ENCODE measurements at regions not wholly inside any gene's neighbourhood (a gene's known extent, or its start where the extent isn't known, plus 50 kb on each side); places are given as distances from the start of the nearest gene placed in this dataset.

GRCh38 chr22:19607192-19608002, 83.2 kb upstream of the CLDN5 start:
- no TSS peak for BruUV-seq (replicated peaks)

GRCh38 chr22:19608003-19608690, 83.9 kb upstream of the CLDN5 start:
- Histone ChIP-seq H3K9me2 (ENCODE audit: insufficient read depth) (no peaks in the 10 kb centered on the region), H3K79me2 (ENCODE audit: insufficient read depth, low read length) (no peaks in the 10 kb centered on the region), H2AFZ (ENCODE audit: low read depth, low read length, poor library complexity, severe bottlenecking) (no peak overlapping the region), H3K9me3 (ENCODE audit: control insufficient read depth in 1 of 2, insufficient read depth in 1 of 2, low read depth in 1 of 2, low read length in 2 of 2) (no peaks in the 10 kb centered on the region), H3K9ac (ENCODE audit: low read length) (no peak overlapping the region), H3K4me1 (ENCODE audit: control insufficient read depth in 1 of 2, insufficient read depth in 2 of 2, low read length in 2 of 2) (no peaks in the 10 kb centered on the region), H3K27ac (ENCODE audit: low read depth, low read length) (no peak overlapping the region), H3K4me3 (replicated peaks in 1 of 2; ENCODE audit: low read depth in 1 of 2, low read length in 2 of 2) (no peak overlapping the region), H3K4me2 (ENCODE audit: low read length) (no peak overlapping the region), H3K27me3 (ENCODE audit: insufficient read depth, low read length) (no peaks in the 10 kb centered on the region), H3K36me3 (ENCODE audit: control insufficient read depth in 1 of 2, insufficient read depth in 2 of 2, low read length in 2 of 2) (no peaks in the 10 kb centered on the region), H4K20me1 (ENCODE audit: insufficient read depth) (no peaks in the 10 kb centered on the region)
- ChIA-PET CTCF (interaction anchor here (1.2 kb wide), 1 partner anchor 22 kb away, joined by 3 read pairs; no protein-coding TSS in a partner anchor), POLR2A (no interaction called here), RAD21 (ENCODE audit: low non-redundant PET in 1 of 2, low total read pairs in 2 of 2, uncharacterized antibody in 2 of 2, unreplicated experiment in 2 of 2) (no interaction called here)
- DNase-seq (ENCODE audit: low read depth, low spot score) (no peak), ATAC-seq (no peak)
- intact Hi-C loops (cut with micrococcal nuclease) = no loop called here
- BruUV-seq (replicated peaks) = no TSS peak
- TF ChIP-seq SP1 (IDR thresholded peaks at IDR 0.05; ENCODE audit: low read depth) = no peak
- no peak for TF ChIP-seq TCF7L2 (IDR thresholded peaks at IDR 0.05; ENCODE audit: borderline replicate concordance, extremely low read depth, insufficient read depth, insufficient read length)
- TF ChIP-seq POLR2A (IDR thresholded peaks at IDR 0.05; ENCODE audit: borderline replicate concordance, extremely low read depth, insufficient read depth, insufficient read length) = no peak
- no peak for TF ChIP-seq EZH2 (IDR thresholded peaks at IDR 0.05)
- TF ChIP-seq SRF (IDR thresholded peaks at IDR 0.05; ENCODE audit: low read depth) = no peak
- no peak for TF ChIP-seq CEBPB (IDR thresholded peaks at IDR 0.05; ENCODE audit: low read depth)
- TF ChIP-seq, protein P1, sequence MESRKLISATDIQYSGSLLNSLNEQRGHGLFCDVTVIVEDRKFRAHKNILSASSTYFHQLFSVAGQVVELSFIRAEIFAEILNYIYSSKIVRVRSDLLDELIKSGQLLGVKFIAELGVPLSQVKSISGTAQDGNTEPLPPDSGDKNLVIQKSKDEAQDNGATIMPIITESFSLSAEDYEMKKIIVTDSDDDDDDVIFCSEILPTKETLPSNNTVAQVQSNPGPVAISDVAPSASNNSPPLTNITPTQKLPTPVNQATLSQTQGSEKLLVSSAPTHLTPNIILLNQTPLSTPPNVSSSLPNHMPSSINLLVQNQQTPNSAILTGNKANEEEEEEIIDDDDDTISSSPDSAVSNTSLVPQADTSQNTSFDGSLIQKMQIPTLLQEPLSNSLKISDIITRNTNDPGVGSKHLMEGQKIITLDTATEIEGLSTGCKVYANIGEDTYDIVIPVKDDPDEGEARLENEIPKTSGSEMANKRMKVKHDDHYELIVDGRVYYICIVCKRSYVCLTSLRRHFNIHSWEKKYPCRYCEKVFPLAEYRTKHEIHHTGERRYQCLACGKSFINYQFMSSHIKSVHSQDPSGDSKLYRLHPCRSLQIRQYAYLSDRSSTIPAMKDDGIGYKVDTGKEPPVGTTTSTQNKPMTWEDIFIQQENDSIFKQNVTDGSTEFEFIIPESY (IDR thresholded peaks at IDR 0.05; ENCODE audit: extremely low read depth, insufficient replicate concordance, low read length) = no peak
- no peak for TF ChIP-seq ZNF274 (IDR thresholded peaks at IDR 0.05; ENCODE audit: low read depth, low read length)
- no peak for TF ChIP-seq MAX (IDR thresholded peaks at IDR 0.05)
- TF ChIP-seq, protein P2, sequence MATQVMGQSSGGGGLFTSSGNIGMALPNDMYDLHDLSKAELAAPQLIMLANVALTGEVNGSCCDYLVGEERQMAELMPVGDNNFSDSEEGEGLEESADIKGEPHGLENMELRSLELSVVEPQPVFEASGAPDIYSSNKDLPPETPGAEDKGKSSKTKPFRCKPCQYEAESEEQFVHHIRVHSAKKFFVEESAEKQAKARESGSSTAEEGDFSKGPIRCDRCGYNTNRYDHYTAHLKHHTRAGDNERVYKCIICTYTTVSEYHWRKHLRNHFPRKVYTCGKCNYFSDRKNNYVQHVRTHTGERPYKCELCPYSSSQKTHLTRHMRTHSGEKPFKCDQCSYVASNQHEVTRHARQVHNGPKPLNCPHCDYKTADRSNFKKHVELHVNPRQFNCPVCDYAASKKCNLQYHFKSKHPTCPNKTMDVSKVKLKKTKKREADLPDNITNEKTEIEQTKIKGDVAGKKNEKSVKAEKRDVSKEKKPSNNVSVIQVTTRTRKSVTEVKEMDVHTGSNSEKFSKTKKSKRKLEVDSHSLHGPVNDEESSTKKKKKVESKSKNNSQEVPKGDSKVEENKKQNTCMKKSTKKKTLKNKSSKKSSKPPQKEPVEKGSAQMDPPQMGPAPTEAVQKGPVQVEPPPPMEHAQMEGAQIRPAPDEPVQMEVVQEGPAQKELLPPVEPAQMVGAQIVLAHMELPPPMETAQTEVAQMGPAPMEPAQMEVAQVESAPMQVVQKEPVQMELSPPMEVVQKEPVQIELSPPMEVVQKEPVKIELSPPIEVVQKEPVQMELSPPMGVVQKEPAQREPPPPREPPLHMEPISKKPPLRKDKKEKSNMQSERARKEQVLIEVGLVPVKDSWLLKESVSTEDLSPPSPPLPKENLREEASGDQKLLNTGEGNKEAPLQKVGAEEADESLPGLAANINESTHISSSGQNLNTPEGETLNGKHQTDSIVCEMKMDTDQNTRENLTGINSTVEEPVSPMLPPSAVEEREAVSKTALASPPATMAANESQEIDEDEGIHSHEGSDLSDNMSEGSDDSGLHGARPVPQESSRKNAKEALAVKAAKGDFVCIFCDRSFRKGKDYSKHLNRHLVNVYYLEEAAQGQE (IDR thresholded peaks at IDR 0.05; ENCODE audit: low read depth) = no peak
- no peak for TF ChIP-seq EGR1 (IDR thresholded peaks at IDR 0.05; ENCODE audit: low read depth)

More at GRCh38 chr22:19607192-19608002, 83.2 kb upstream of the CLDN5 start:
- no peak overlapping the region for H3K4me2 ChIP-seq (ENCODE audit: low read length)
- ChIA-PET RAD21 (ENCODE audit: low non-redundant PET in 1 of 2, low total read pairs in 2 of 2, uncharacterized antibody in 2 of 2, unreplicated experiment in 2 of 2) (no interaction called here), POLR2A (no interaction called here), CTCF (no interaction called here)
- no peak overlapping the region for H2AFZ ChIP-seq (ENCODE audit: low read depth, low read length, poor library complexity, severe bottlenecking)
- H3K4me3 ChIP-seq (replicated peaks in 1 of 2; ENCODE audit: low read depth in 1 of 2, low read length in 2 of 2) = no peak overlapping the region
- ATAC-seq (no peak), DNase-seq (ENCODE audit: low read depth, low spot score) (no peak)
- H3K4me1 ChIP-seq (ENCODE audit: control insufficient read depth in 1 of 2, insufficient read depth in 2 of 2, low read length in 2 of 2) = no peaks in the 10 kb centered on the region
- no peaks in the 10 kb centered on the region for H3K9me3 ChIP-seq (ENCODE audit: control insufficient read depth in 1 of 2, insufficient read depth in 1 of 2, low read depth in 1 of 2, low read length in 2 of 2)
- no peaks in the 10 kb centered on the region for H3K36me3 ChIP-seq (ENCODE audit: control insufficient read depth in 1 of 2, insufficient read depth in 2 of 2, low read length in 2 of 2)
- H3K27ac ChIP-seq (ENCODE audit: low read depth, low read length) = no peak overlapping the region
- H4K20me1 ChIP-seq (ENCODE audit: insufficient read depth) = no peaks in the 10 kb centered on the region
- TF ChIP-seq ZFX (IDR thresholded peaks at IDR 0.05) (no peak), ZNF274 (IDR thresholded peaks at IDR 0.05; ENCODE audit: low read depth, low read length) (no peak)
- H3K79me2 ChIP-seq (ENCODE audit: insufficient read depth, low read length) = no peaks in the 10 kb centered on the region
- H3K9ac ChIP-seq (ENCODE audit: low read length) = no peak overlapping the region
- no peaks in the 10 kb centered on the region for H3K27me3 ChIP-seq (ENCODE audit: insufficient read depth, low read length)
- intact Hi-C loops (cut with micrococcal nuclease) = no loop called here
- no peaks in the 10 kb centered on the region for H3K9me2 ChIP-seq (ENCODE audit: insufficient read depth)
